B cell (primary cell): ENCODE measurements at regions not wholly inside any gene's neighbourhood (a gene's known extent, or its start where the extent isn't known, plus 50 kb on each side); places are given as distances from the start of the nearest gene placed in this dataset.

ENCODE experiments used
- ATAC-seq: fragments of 200-7000 bp; cut with Tn5 transposase; one replicate; pipeline ENCODE4 v1.10.0; 2021; ENCODE audit warnings: low read depth, mild to moderate bottlenecking, moderate number of reproducible peaks, moderate library complexity
- CTCF ChIA-PET: fragments of 350-600 bp; sonication (Branson Sonifier 250); formaldehyde crosslinking; loops from one replicate; lab custom pipeline; 2021; ENCODE audit warnings: antibody characterized with exemption, inconsistent platforms; lab: Charles Lee
- POLR2A ChIA-PET: fragments of 350-600 bp; sonication (Branson Sonifier 250); formaldehyde crosslinking; loops from one replicate; lab custom pipeline; 2021; ENCODE audit warnings: antibody characterized with exemption; lab: Charles Lee
- DNase-seq: peaks from one replicate; pipeline ENCODE4 v3.0.0; 2013
- H2AFZ ChIP-seq: 2 replicates; pipeline ENCODE4 v1.6.1; 2012; ENCODE audit warnings: mild to moderate bottlenecking, low read depth, low read length; ENCODE audit not compliant: insufficient read depth, poor library complexity, severe bottlenecking
- H3K27ac ChIP-seq, 2 donors: 1 replicate in 1 of 2; 2 replicates in 1 of 2; pipeline ENCODE4 v1.5.1; 2012 to 2013; ENCODE audit warnings: low read length in 2 of 2, mild to moderate bottlenecking in 2 of 2, moderate library complexity in 1 of 2
- H3K27me3 ChIP-seq, 4 experiments: fragments of 200-600 bp in 1 of 4; sonication (generic) in 1 of 4; replicated peaks in 1 of 4; 1 replicate in 2 of 4; 2 replicates in 2 of 4; pipeline versions ENCODE4 v1.6.1 to v1.7.0; 2013 to 2016; ENCODE audit warnings: low read length in 3 of 4, mild to moderate bottlenecking in 2 of 4, mixed read lengths in 1 of 4, moderate library complexity in 1 of 4; ENCODE audit not compliant: insufficient read depth in 4 of 4, control insufficient read depth in 3 of 4; ENCODE audit errors: control extremely low read depth in 1 of 4
- H3K36me3 ChIP-seq, 2 experiments: replicated peaks in 1 of 2; 1 replicate in 1 of 2; 2 replicates in 1 of 2; pipeline versions ENCODE4 v1.6.1 to v1.7.1; 2013; ENCODE audit warnings: low read length in 1 of 2; ENCODE audit not compliant: insufficient read depth in 2 of 2, control insufficient read depth in 1 of 2; ENCODE audit errors: control extremely low read depth in 1 of 2, extremely low read depth in 1 of 2
- H3K4me1 ChIP-seq, 2 donors: fragments of 200-600 bp in 1 of 2; sonication (generic) in 1 of 2; 1 replicate in 1 of 2; 2 replicates in 1 of 2; pipeline versions ENCODE4 v1.5.1 to v1.6.1; 2013 to 2017; ENCODE audit warnings: low read length in 2 of 2; ENCODE audit not compliant: control insufficient read depth in 2 of 2, insufficient read depth in 2 of 2
- H3K4me2 ChIP-seq: replicated peaks from 2 replicates; pipeline ENCODE3; 2012; ENCODE audit warnings: mild to moderate bottlenecking, low read depth, low read length; ENCODE audit not compliant: poor library complexity, severe bottlenecking
- H3K4me3 ChIP-seq, 5 experiments: fragments of 200-600 bp in 1 of 5; sonication (generic) in 1 of 5; 1 replicate in 3 of 5; 2 replicates in 2 of 5; pipeline versions ENCODE4 v1.5.1 to v1.7.0; 2011 to 2016; ENCODE audit warnings: low read length in 4 of 5, mild to moderate bottlenecking in 4 of 5, low read depth in 2 of 5, control low read depth in 1 of 5, moderate library complexity in 1 of 5; ENCODE audit not compliant: insufficient read depth in 1 of 5; ENCODE audit errors: control extremely low read depth in 1 of 5, extremely low read depth in 1 of 5
- H3K79me2 ChIP-seq: fragments of 200-600 bp; sonication (generic); one replicate; pipeline ENCODE4 v1.6.0; 2016; ENCODE audit warnings: low read length; ENCODE audit not compliant: control insufficient read depth, insufficient read depth
- H3K9ac ChIP-seq: fragments of 200-600 bp; sonication (generic); 2 replicates; pipeline ENCODE4 v1.6.1; 2017; ENCODE audit warnings: mild to moderate bottlenecking, low read length, moderate library complexity
- H3K9me3 ChIP-seq, 3 donors: one replicate each; pipeline versions ENCODE4 v1.6.1 to v1.7.1; 2013; ENCODE audit warnings: low read length in 2 of 3; ENCODE audit not compliant: control insufficient read depth in 2 of 3, insufficient read depth in 1 of 3; ENCODE audit errors: control extremely low read depth in 1 of 3
- H4K20me1 ChIP-seq: 2 replicates; pipeline ENCODE4 v1.6.0; 2012; ENCODE audit warnings: mild to moderate bottlenecking, low read length; ENCODE audit not compliant: insufficient read depth, control insufficient read depth, poor library complexity, severe bottlenecking
- H3K27ac Mint-ChIP-seq: one replicate; pipeline ENCODE4 v1.8.0; 2021; ENCODE audit warnings: mixed read lengths
- H3K27me3 Mint-ChIP-seq: one replicate; pipeline ENCODE4 v1.8.0; 2021; ENCODE audit warnings: mixed read lengths
- H3K4me1 Mint-ChIP-seq: one replicate; pipeline ENCODE4 v1.8.0; 2021; ENCODE audit warnings: mixed read lengths
- H3K4me3 Mint-ChIP-seq: one replicate; pipeline ENCODE4 v1.8.0; 2021; ENCODE audit warnings: mixed read lengths
- H3K9me3 Mint-ChIP-seq: one replicate; pipeline ENCODE4 v1.8.0; 2022; ENCODE audit warnings: mixed read lengths; ENCODE audit not compliant: insufficient read depth
- EZH2 ChIP-seq: IDR thresholded peaks from 2 replicates; pipeline ENCODE4 v1.6.1; 2012; ENCODE audit warnings: borderline replicate concordance, low read depth, mild to moderate bottlenecking, moderate library complexity, low read length; ENCODE audit not compliant: insufficient read depth, poor library complexity, severe bottlenecking
- WGBS: methylation state at CpG from one replicate; pipeline ENCODE4 v1.1.5; 2013; ENCODE audit warnings: missing lambda C conversion rate; ENCODE audit not compliant: insufficient coverage; 5-methylcytosine and 5-hydroxymethylcytosine counted together
- intact Hi-C: fragments of 100-400 bp; cut with micrococcal nuclease; formaldehyde crosslinking; loops from one replicate; pipeline ENCODE4 v1.10.0; 2022
- TF ChIP-seq, protein P1 (sequence below): fragments of 200-600 bp; IDR thresholded peaks from one replicate; pipeline ENCODE4 v1.8.0; 2022; ENCODE audit warnings: antibody characterized with exemption, mild to moderate bottlenecking

DNA sequence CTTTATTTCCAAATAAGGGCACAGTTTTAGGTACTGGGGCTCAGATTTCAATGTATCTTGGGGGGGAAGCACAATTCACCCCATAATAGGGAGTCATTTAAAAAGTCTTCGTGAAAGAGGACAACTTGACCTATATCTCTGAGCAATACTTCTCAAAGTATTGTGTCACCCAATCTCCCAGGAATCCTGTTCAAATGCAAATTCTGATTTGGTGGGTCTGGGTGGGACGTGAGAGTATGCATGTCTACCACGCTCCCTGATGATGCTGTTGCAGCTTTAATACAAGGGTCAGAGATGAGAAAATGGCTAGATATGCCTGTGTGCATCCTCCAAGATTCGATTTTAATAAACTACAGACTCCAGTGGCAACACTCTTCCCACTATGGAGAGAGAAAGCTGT is 514.8 kb downstream of the BCOR start:
- intact Hi-C loops = no loop called here
- no peak for DNase-seq
- ChIA-PET POLR2A (no interaction called here), CTCF (no interaction called here)
- Mint-ChIP-seq H3K9me3 (no peaks in the 10 kb centered on the region), H3K4me1 (peaks cover 7% of the 10 kb centered on the region), H3K27me3 (peaks cover 4% of the 10 kb centered on the region), H3K4me3 (no peak overlapping the region), H3K27ac (no peak overlapping the region)
- no CpG with 5 or more reads among the region's 4 CpGs for WGBS
- H3K4me2 ChIP-seq = no peak overlapping the region
- TF ChIP-seq, protein P1, sequence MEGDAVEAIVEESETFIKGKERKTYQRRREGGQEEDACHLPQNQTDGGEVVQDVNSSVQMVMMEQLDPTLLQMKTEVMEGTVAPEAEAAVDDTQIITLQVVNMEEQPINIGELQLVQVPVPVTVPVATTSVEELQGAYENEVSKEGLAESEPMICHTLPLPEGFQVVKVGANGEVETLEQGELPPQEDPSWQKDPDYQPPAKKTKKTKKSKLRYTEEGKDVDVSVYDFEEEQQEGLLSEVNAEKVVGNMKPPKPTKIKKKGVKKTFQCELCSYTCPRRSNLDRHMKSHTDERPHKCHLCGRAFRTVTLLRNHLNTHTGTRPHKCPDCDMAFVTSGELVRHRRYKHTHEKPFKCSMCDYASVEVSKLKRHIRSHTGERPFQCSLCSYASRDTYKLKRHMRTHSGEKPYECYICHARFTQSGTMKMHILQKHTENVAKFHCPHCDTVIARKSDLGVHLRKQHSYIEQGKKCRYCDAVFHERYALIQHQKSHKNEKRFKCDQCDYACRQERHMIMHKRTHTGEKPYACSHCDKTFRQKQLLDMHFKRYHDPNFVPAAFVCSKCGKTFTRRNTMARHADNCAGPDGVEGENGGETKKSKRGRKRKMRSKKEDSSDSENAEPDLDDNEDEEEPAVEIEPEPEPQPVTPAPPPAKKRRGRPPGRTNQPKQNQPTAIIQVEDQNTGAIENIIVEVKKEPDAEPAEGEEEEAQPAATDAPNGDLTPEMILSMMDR = no peak
- TF ChIP-seq EZH2 = no peak
- no peak overlapping the region for H3K9ac ChIP-seq
- H3K27ac ChIP-seq = no peak overlapping the region
- no peaks in the 10 kb centered on the region for H3K9me3 ChIP-seq
- H3K4me1 ChIP-seq = peaks cover 3 to 9% of the 10 kb centered on the region in 2 donors
- no peak overlapping the region for H2AFZ ChIP-seq
- H3K4me3 ChIP-seq = no peak overlapping the region
- no peaks in the 10 kb centered on the region for H3K36me3 ChIP-seq
- H3K27me3 ChIP-seq = peaks cover 0 to 2% (median 0%) of the 10 kb centered on the region in 4 experiments
- H3K79me2 ChIP-seq = no peaks in the 10 kb centered on the region
- no peak for ATAC-seq
- H4K20me1 ChIP-seq = no peaks in the 10 kb centered on the region

DNA sequence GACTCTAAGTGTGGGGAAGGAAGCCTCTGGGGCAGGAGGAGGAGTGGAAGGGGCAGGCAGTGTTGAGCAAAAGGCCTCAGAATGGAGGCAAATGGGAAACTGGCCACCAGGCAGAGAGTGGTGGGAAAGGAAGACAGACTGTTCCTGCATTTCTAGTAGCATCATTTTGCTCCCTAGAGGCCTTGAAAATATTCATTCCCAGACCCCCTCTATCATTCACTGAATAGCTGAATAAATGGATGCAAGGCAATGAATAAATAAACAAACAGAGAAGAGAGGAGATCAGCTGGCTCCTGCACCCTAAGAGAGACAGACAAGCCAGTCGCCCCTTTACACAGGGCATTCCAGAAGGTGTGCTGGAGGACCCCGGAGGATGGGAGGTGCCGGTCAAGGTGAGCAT is 511.9 kb downstream of the BCOR start:
- Histone ChIP-seq H3K36me3 (no peaks in the 10 kb centered on the region), H3K4me1 (no peaks in the 10 kb centered on the region), H3K4me2 (no peak overlapping the region), H4K20me1 (no peaks in the 10 kb centered on the region), H3K9me3 (no peaks in the 10 kb centered on the region), H2AFZ (no peak overlapping the region), H3K27ac (no peak overlapping the region), H3K27me3 (no peaks in the 10 kb centered on the region), H3K4me3 (no peak overlapping the region), H3K79me2 (no peaks in the 10 kb centered on the region), H3K9ac (no peak overlapping the region)
- intact Hi-C loops = no loop called here
- peaks cover 1% of the 10 kb centered on the region for H3K27me3 Mint-ChIP-seq
- H3K4me1 Mint-ChIP-seq = no peaks in the 10 kb centered on the region
- H3K9me3 Mint-ChIP-seq = no peaks in the 10 kb centered on the region
- no peak overlapping the region for H3K4me3 Mint-ChIP-seq
- ChIA-PET CTCF (no interaction called here), POLR2A (no interaction called here)
- no peak for TF ChIP-seq EZH2
- TF ChIP-seq, protein P1 = no peak
- H3K27ac Mint-ChIP-seq = no peak overlapping the region
- ATAC-seq (no peak), DNase-seq (no peak)
- 100% methylated on average over 2 of the region's 3 CpGs for WGBS
